Esophagus squamous epithelium (tissue), 4 donors: ENCODE measurements at regions not wholly inside any gene's neighbourhood (a gene's known extent, or its start where the extent isn't known, plus 50 kb on each side); places are given as distances from the start of the nearest gene placed in this dataset.

Source experiments
- POLR2A ChIP-seq, 4 donors: fragments of 450-650 bp; IDR thresholded peaks; one replicate each; pipeline ENCODE4 v1.6.1; 2017; ENCODE audit warnings: antibody characterized with exemption in 4 of 4, mild to moderate bottlenecking in 4 of 4, moderate library complexity in 3 of 4
- TF ChIP-seq, protein P1 (sequence below), 6 experiments: fragments of 450-650 bp in 4 of 6; fragments of 200-600 bp in 2 of 6; sonication (generic) in 2 of 6; IDR thresholded peaks; one replicate each; pipeline ENCODE4 v1.5.1; 2016 to 2019; ENCODE audit warnings: antibody characterized with exemption in 6 of 6, mild to moderate bottlenecking in 4 of 6, moderate library complexity in 4 of 6

DNA sequence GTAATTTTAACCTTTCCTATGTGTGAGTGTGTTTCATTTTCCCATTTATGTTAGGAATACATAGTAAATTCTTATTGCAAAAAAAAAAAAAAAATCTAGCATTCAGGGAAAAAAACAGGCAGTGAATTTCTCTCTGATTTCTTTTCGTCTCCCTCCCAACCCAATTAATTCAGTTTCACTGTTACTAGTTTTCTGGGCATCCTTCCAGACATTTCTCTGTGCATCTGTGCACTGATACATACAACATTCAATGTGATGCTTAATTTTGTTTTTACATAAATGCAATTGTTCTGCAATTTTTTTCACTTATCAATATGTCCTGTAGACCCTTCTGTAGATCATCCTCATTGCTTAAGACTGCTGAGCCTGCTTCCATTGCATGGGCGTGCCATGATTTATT lies 694.3 kb upstream of the TBX3 start:
- TF ChIP-seq, protein P1, sequence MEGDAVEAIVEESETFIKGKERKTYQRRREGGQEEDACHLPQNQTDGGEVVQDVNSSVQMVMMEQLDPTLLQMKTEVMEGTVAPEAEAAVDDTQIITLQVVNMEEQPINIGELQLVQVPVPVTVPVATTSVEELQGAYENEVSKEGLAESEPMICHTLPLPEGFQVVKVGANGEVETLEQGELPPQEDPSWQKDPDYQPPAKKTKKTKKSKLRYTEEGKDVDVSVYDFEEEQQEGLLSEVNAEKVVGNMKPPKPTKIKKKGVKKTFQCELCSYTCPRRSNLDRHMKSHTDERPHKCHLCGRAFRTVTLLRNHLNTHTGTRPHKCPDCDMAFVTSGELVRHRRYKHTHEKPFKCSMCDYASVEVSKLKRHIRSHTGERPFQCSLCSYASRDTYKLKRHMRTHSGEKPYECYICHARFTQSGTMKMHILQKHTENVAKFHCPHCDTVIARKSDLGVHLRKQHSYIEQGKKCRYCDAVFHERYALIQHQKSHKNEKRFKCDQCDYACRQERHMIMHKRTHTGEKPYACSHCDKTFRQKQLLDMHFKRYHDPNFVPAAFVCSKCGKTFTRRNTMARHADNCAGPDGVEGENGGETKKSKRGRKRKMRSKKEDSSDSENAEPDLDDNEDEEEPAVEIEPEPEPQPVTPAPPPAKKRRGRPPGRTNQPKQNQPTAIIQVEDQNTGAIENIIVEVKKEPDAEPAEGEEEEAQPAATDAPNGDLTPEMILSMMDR (IDR thresholded peaks at IDR 0.05): no peak
- TF ChIP-seq POLR2A (IDR thresholded peaks at IDR 0.05): no peak
